Fibroblast of the conjunctiva (primary cell): ENCODE measurements at regions not wholly inside any gene's neighbourhood (a gene's known extent, or its start where the extent isn't known, plus 50 kb on each side); places are given as distances from the start of the nearest gene placed in this dataset.
"Not testable (repeated sequence)": the region's sequence is repeated elsewhere in the genome, so short reads cannot be mapped to it uniquely, and the experiment has no call there.

Experiments
- DNase-seq: peaks from one replicate; pipeline ENCODE4 v3.0.0-alpha.2; 2010; ENCODE audit warnings: low read depth

GRCh38 chr5:121350181-121350930 lies 501.3 kb upstream of the FTMT start:
- peak; percentile 12 for DNase-seq

- DNase-seq = peak; percentile 41
These were observed 485.2 kb upstream of the FTMT start for GRCh38 chr5:121366515-121366914.

GRCh38 chr5:121373371-121373770 lies 478.3 kb upstream of the FTMT start:
- DNase-seq = no peak

GRCh38 chr5:121377461-121377860 lies 474.2 kb upstream of the FTMT start:
- no peak for DNase-seq

- no peak for DNase-seq
These were observed 473.6 kb upstream of the FTMT start for GRCh38 chr5:121378046-121378445.

GRCh38 chr5:121378559-121379359 lies 472.9 kb upstream of the FTMT start:
- DNase-seq = no peak

- no peak for DNase-seq
These were observed 471.6 kb upstream of the FTMT start for GRCh38 chr5:121380066-121380465.

GRCh38 chr5:121384359-121384758 lies 467.3 kb upstream of the FTMT start:
- DNase-seq = no peak

GRCh38 chr5:121386334-121386733 lies 465.3 kb upstream of the FTMT start:
- no peak for DNase-seq

GRCh38 chr5:121396716-121397115 lies 455.0 kb upstream of the FTMT start:
- DNase-seq = no peak

GRCh38 chr5:121399879-121400278 lies 451.8 kb upstream of the FTMT start:
- no peak for DNase-seq

- DNase-seq = no peak
These were observed 442.9 kb upstream of the FTMT start for GRCh38 chr5:121408778-121409177.

GRCh38 chr5:121415270-121415669 lies 436.4 kb upstream of the FTMT start:
- DNase-seq = no peak

GRCh38 chr5:121421646-121422045 lies 430.0 kb upstream of the FTMT start:
- DNase-seq = no peak

GRCh38 chr5:121424976-121425375 lies 426.7 kb upstream of the FTMT start:
- no peak for DNase-seq

GRCh38 chr5:121426153-121426552 lies 425.5 kb upstream of the FTMT start:
- no peak for DNase-seq

GRCh38 chr5:121429761-121430160 lies 421.9 kb upstream of the FTMT start:
- DNase-seq = no peak

GRCh38 chr5:121430538-121430937 lies 421.1 kb upstream of the FTMT start:
- no peak for DNase-seq

- no peak for DNase-seq
These were observed 406.2 kb upstream of the FTMT start for GRCh38 chr5:121445511-121445910.

- DNase-seq = no peak
These were observed 389.2 kb upstream of the FTMT start for GRCh38 chr5:121462441-121462840.

- not testable (repeated sequence) for DNase-seq
These were observed 380.5 kb upstream of the FTMT start for GRCh38 chr5:121471222-121471621.

GRCh38 chr5:121478636-121479035 lies 373.0 kb upstream of the FTMT start:
- DNase-seq = no peak

- DNase-seq = no peak
These were observed 372.3 kb upstream of the FTMT start for GRCh38 chr5:121479337-121479736.
